Thoracic aorta (tissue), 2 donors: ENCODE measurements at regions not wholly inside any gene's neighbourhood (a gene's known extent, or its start where the extent isn't known, plus 50 kb on each side); places are given as distances from the start of the nearest gene placed in this dataset.

Source experiments
- ATAC-seq: fragments of 150-250 bp; one replicate; pipeline ENCODE4 v1.8.0; 2017; ENCODE audit warnings: low read depth; ENCODE audit not compliant: insufficient number of reproducible peaks, low FRiP score
- DNase-seq: peaks from one replicate; pipeline ENCODE4 v3.0.0-alpha.2; 2020; ENCODE audit warnings: low spot score
- H3K27ac ChIP-seq, 2 donors: fragments of 200-600 bp; sonication (generic); 1 replicate in 1 of 2; 2 replicates in 1 of 2; pipeline ENCODE4 v1.5.1; 2016; ENCODE audit warnings: mild to moderate bottlenecking in 2 of 2, moderate library complexity in 2 of 2
- H3K27me3 ChIP-seq: fragments of 200-600 bp; sonication (generic); replicated peaks from 2 replicates; pipeline ENCODE4 v1.6.0; 2016; ENCODE audit warnings: mild to moderate bottlenecking; ENCODE audit not compliant: insufficient read depth
- H3K36me3 ChIP-seq: fragments of 200-600 bp; sonication (generic); one replicate; pipeline ENCODE4 v1.5.1; 2016
- H3K4me1 ChIP-seq, 2 donors: fragments of 200-600 bp; sonication (generic); 1 replicate in 1 of 2; 2 replicates in 1 of 2; pipeline versions ENCODE4 v1.5.1 to v1.6.0; 2016; ENCODE audit warnings: low read depth in 2 of 2, mild to moderate bottlenecking in 1 of 2; ENCODE audit not compliant: control insufficient read depth in 1 of 2
- H3K4me3 ChIP-seq: fragments of 200-600 bp; sonication (generic); 2 replicates; pipeline ENCODE4 v1.5.1; 2016; ENCODE audit warnings: mild to moderate bottlenecking
- H3K9me3 ChIP-seq: fragments of 200-600 bp; sonication (generic); 2 replicates; pipeline ENCODE4 v1.5.1; 2016
- TF ChIP-seq, protein P1 (sequence below): fragments of 200-600 bp; sonication (generic); IDR thresholded peaks from one replicate; pipeline ENCODE4 v1.5.1; 2019; ENCODE audit warnings: antibody characterized with exemption

GRCh38 chr3:26425076-26425475, 197.5 kb upstream of the LRRC3B start:
- ATAC-seq: no peak
- no peak for DNase-seq
- no peaks in the 10 kb centered on the region for H3K27me3 ChIP-seq
- H3K4me1 ChIP-seq: no peaks in the 10 kb centered on the region
- no peak overlapping the region for H3K27ac ChIP-seq
- H3K9me3 ChIP-seq: no peaks in the 10 kb centered on the region
- H3K36me3 ChIP-seq: no peaks in the 10 kb centered on the region
- TF ChIP-seq, protein P1, sequence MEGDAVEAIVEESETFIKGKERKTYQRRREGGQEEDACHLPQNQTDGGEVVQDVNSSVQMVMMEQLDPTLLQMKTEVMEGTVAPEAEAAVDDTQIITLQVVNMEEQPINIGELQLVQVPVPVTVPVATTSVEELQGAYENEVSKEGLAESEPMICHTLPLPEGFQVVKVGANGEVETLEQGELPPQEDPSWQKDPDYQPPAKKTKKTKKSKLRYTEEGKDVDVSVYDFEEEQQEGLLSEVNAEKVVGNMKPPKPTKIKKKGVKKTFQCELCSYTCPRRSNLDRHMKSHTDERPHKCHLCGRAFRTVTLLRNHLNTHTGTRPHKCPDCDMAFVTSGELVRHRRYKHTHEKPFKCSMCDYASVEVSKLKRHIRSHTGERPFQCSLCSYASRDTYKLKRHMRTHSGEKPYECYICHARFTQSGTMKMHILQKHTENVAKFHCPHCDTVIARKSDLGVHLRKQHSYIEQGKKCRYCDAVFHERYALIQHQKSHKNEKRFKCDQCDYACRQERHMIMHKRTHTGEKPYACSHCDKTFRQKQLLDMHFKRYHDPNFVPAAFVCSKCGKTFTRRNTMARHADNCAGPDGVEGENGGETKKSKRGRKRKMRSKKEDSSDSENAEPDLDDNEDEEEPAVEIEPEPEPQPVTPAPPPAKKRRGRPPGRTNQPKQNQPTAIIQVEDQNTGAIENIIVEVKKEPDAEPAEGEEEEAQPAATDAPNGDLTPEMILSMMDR: no peak
- H3K4me3 ChIP-seq: no peak overlapping the region

DNA sequence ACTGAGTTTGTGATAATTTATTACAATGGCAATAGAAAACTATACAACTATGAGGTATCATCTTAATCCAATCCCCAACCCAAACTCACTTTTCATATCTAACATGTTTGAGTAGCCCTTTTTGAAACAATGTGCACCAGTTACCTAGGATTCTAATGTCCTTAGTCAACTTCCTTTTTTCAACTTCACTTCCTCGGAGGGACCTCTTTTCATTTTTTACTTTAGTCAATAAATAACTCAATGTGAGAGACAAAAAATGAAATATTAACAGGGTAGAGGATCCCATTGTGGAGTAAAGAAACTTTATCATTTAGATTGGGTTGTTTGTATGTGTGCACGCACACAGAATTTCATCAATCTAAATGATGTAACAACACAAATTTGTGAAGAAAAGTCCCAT, 193.6 kb upstream of the LRRC3B start:
- Histone ChIP-seq H3K36me3 (no peaks in the 10 kb centered on the region), H3K9me3 (no peaks in the 10 kb centered on the region), H3K4me1 (no peaks in the 10 kb centered on the region), H3K27me3 (no peaks in the 10 kb centered on the region), H3K4me3 (no peak overlapping the region), H3K27ac (no peak overlapping the region)
- TF ChIP-seq, protein P1: no peak
- no peak for DNase-seq
- no peak for ATAC-seq

- ATAC-seq (no peak), DNase-seq (no peak)
- TF ChIP-seq, protein P1: no peak
- H3K4me3 ChIP-seq: no peak overlapping the region
- no peaks in the 10 kb centered on the region for H3K4me1 ChIP-seq
- H3K9me3 ChIP-seq: no peaks in the 10 kb centered on the region
- H3K27ac ChIP-seq: no peak overlapping the region
- no peaks in the 10 kb centered on the region for H3K27me3 ChIP-seq
- H3K36me3 ChIP-seq: no peaks in the 10 kb centered on the region
Observed at GRCh38 chr3:26437678-26438077, 184.9 kb upstream of the LRRC3B start.

GRCh38 chr3:26438325-26438940, 184.1 kb upstream of the LRRC3B start:
- TF ChIP-seq, protein P1: no peak
- ATAC-seq: no peak
- Histone ChIP-seq H3K4me3 (no peak overlapping the region), H3K27ac (no peak overlapping the region), H3K4me1 (no peaks in the 10 kb centered on the region), H3K9me3 (no peaks in the 10 kb centered on the region), H3K27me3 (no peaks in the 10 kb centered on the region), H3K36me3 (no peaks in the 10 kb centered on the region)
- DNase-seq: no peak

DNA sequence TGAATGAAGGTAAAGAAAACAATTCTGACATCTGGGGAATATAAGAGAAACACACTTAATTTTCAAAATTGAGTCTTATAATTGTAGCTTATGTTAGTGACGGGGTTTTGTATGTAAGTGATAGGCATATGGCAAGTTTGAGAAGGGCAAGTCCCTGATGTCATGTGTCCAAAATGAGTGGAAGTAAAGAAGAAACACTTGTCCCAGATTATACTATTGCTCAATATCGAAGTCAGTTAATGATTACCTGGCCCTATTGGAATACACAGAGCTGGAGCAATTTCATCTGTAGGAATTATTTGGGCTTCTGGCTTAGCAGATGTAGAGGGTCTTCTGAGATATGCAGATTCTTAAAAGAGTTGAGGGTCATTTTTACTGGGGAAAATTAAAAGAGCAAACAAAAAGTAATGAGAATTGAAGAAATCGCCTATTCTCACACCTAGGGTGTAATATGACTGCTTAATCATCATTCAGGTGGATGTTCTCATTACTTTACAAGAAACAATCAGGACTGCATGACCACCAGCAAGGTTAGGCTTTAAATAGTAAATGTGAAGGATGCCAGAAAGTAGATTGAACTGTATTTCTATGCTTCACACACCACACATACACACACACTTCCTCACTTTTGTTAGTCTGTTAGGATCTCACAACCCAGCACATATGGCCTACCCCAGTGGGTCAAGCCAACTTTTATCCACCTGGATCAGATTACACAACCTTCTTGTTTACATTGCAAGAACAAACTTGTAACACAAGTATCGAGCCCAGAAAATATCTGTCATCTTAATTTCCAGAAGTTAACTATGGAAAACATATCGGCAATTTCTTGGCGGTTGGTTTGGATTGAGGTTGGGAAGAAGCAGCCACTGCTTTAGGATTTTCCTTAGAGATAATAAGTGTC, 183.3 kb upstream of the LRRC3B start:
- Histone ChIP-seq H3K27me3 (no peaks in the 10 kb centered on the region), H3K36me3 (no peaks in the 10 kb centered on the region), H3K4me1 (no peaks in the 10 kb centered on the region), H3K27ac (no peak overlapping the region), H3K4me3 (no peak overlapping the region), H3K9me3 (no peaks in the 10 kb centered on the region)
- ATAC-seq (no peak), DNase-seq (no peak)
- TF ChIP-seq, protein P1: no peak
